M059J (cell line): ENCODE measurements at regions not wholly inside any gene's neighbourhood (a gene's known extent, or its start where the extent isn't known, plus 50 kb on each side); places are given as distances from the start of the nearest gene placed in this dataset.

Experiments used
- DNase-seq: peaks from one replicate; pipeline ENCODE4 v3.0.0-alpha.2; 2012; ENCODE audit warnings: low read depth

GRCh38 chr5:174335682-174336364 lies 290.3 kb downstream of the NSG2 start:
- DNase-seq, result peak; percentile 97

- peak; percentile 56 for DNase-seq
Measured at GRCh38 chr5:174336479-174336878, 291.0 kb downstream of the NSG2 start.

GRCh38 chr5:174337276-174338184 lies 292.0 kb downstream of the NSG2 start:
- DNase-seq, result peak; percentile 73

GRCh38 chr5:174338185-174339010 lies 292.9 kb downstream of the NSG2 start:
- peak; percentile 94 for DNase-seq

GRCh38 chr5:174339130-174339529 lies 293.6 kb downstream of the NSG2 start:
- DNase-seq, result no peak

- peak; percentile 83 for DNase-seq
Measured at GRCh38 chr5:174340226-174340625, 294.7 kb downstream of the NSG2 start.

- DNase-seq, result no peak
Measured at GRCh38 chr5:174342696-174343095, 297.2 kb downstream of the NSG2 start.

GRCh38 chr5:174343826-174344225 lies 298.3 kb downstream of the NSG2 start:
- no peak for DNase-seq

GRCh38 chr5:174344335-174344734 lies 298.8 kb downstream of the NSG2 start:
- no peak for DNase-seq

GRCh38 chr5:174347183-174347582 lies 301.7 kb downstream of the NSG2 start:
- DNase-seq, result no peak

GRCh38 chr5:174348311-174348981 lies 302.9 kb downstream of the NSG2 start:
- DNase-seq, result no peak

GRCh38 chr5:174352681-174353080 lies 307.2 kb downstream of the NSG2 start:
- no peak for DNase-seq

- peak; percentile 87 for DNase-seq
Measured at GRCh38 chr5:174354571-174354970, 309.1 kb downstream of the NSG2 start.

- peak; percentile 98 for DNase-seq
Measured at GRCh38 chr5:174355208-174355612, 309.7 kb downstream of the NSG2 start.

- DNase-seq, result peak; percentile 21
Measured at GRCh38 chr5:174355995-174356394, 310.5 kb downstream of the NSG2 start.

- no peak for DNase-seq
Measured at GRCh38 chr5:174356536-174356935, 311.0 kb downstream of the NSG2 start.

- DNase-seq, result no peak
Measured at GRCh38 chr5:174358276-174358675, 312.8 kb downstream of the NSG2 start.

GRCh38 chr5:174359071-174359470 lies 313.6 kb downstream of the NSG2 start:
- no peak for DNase-seq

- no peak for DNase-seq
Measured at GRCh38 chr5:174362514-174362913, 317.0 kb downstream of the NSG2 start.

- DNase-seq, result no peak
Measured at GRCh38 chr5:174363934-174364333, 318.4 kb downstream of the NSG2 start.

GRCh38 chr5:174364676-174365075 lies 319.2 kb downstream of the NSG2 start:
- DNase-seq, result no peak
